GM13977 (cell line): ENCODE measurements at regions not wholly inside any gene's neighbourhood (a gene's known extent, or its start where the extent isn't known, plus 50 kb on each side); places are given as distances from the start of the nearest gene placed in this dataset.

Experiments
- DNase-seq: peaks from one replicate; pipeline ENCODE4 v3.0.0; 2012; ENCODE audit warnings: low spot score
- CTCF ChIP-seq: IDR thresholded peaks from 2 replicates; pipeline ENCODE4 v1.5.1; 2012; ENCODE audit warnings: mild to moderate bottlenecking, control low read depth; ENCODE audit not compliant: insufficient read depth; ENCODE audit errors: extremely low read depth, missing control alignments
- in situ Hi-C: fragments of 300-500 bp; cut with MboI; formaldehyde crosslinking; loops from one replicate; pipeline ENCODE4 v1.12.0; 2022; ENCODE audit warnings: low sequenced_read_pairs, low pct_unique_long_range_greater_than_20kb, mixed read lengths, inconsistent platforms; ENCODE audit not compliant: unreplicated experiment

GRCh38 chr21:41589131-41589530 is 81.2 kb upstream of the TMPRSS2 start:
- no peak for DNase-seq
- peak; percentile 19 for TF ChIP-seq CTCF
- in situ Hi-C loops: no loop called here

GRCh38 chr21:41585199-41585994 is 77.4 kb upstream of the TMPRSS2 start:
- no peak for DNase-seq
- in situ Hi-C loops: no loop called here
- TF ChIP-seq CTCF: no peak

GRCh38 chr21:41584603-41585176 is 76.7 kb upstream of the TMPRSS2 start:
- no peak for TF ChIP-seq CTCF
- in situ Hi-C loops: no loop called here
- no peak for DNase-seq

- no peak for DNase-seq
- TF ChIP-seq CTCF: no peak
Observed at GRCh38 chr21:41583274-41583790, 75.4 kb upstream of the TMPRSS2 start.

GRCh38 chr21:41582866-41583265 is 74.9 kb upstream of the TMPRSS2 start:
- in situ Hi-C loops: no loop called here
- no peak for TF ChIP-seq CTCF

More at GRCh38 chr21:41583274-41583790, 75.4 kb upstream of the TMPRSS2 start:
- in situ Hi-C loops: no loop called here

GRCh38 chr21:41582298-41582840 is 74.4 kb upstream of the TMPRSS2 start:
- TF ChIP-seq CTCF: no peak
- DNase-seq: no peak
- in situ Hi-C loops: no loop called here

More at GRCh38 chr21:41582866-41583265, 74.9 kb upstream of the TMPRSS2 start:
- no peak for DNase-seq
